Mesenchymal stem cell (in vitro differentiated cells and primary cell): ENCODE measurements at regions not wholly inside any gene's neighbourhood (a gene's known extent, or its start where the extent isn't known, plus 50 kb on each side); places are given as distances from the start of the nearest gene placed in this dataset.
A peak's percentile ranks its signal among the peaks of the same experiment; 100 is the strongest.

ENCODE experiments used
- DNase-seq: peaks from one replicate; pipeline ENCODE4 v3.0.0-alpha.2; 2013
- H2AFZ ChIP-seq: one replicate; pipeline ENCODE4 v1.6.1; 2013; ENCODE audit warnings: low read depth, mild to moderate bottlenecking, control low read depth, inconsistent platforms, low read length, moderate library complexity
- H2AK5ac ChIP-seq: 2 replicates; pipeline ENCODE4 v1.6.1; 2013; ENCODE audit warnings: low read length, moderate library complexity, mild to moderate bottlenecking, inconsistent platforms; ENCODE audit not compliant: severe bottlenecking
- H2BK120ac ChIP-seq: one replicate; pipeline ENCODE4 v1.6.1; 2013; ENCODE audit warnings: low read depth, mild to moderate bottlenecking, inconsistent platforms, low read length, moderate library complexity
- H2BK12ac ChIP-seq, 2 experiments: one replicate each; pipeline ENCODE4 v1.6.1; 2013; ENCODE audit warnings: inconsistent platforms in 2 of 2, low read length in 2 of 2, mild to moderate bottlenecking in 2 of 2, moderate library complexity in 2 of 2, control low read depth in 1 of 2
- H2BK15ac ChIP-seq: one replicate; pipeline ENCODE4 v1.6.1; 2013; ENCODE audit warnings: mild to moderate bottlenecking, low read depth, inconsistent platforms; ENCODE audit not compliant: poor library complexity, severe bottlenecking
- H2BK5ac ChIP-seq: 2 replicates; pipeline ENCODE4 v1.6.1; 2013; ENCODE audit warnings: low read depth, mild to moderate bottlenecking, low read length, control low read depth, inconsistent platforms; ENCODE audit not compliant: poor library complexity, severe bottlenecking
- H3K14ac ChIP-seq, 2 experiments: one replicate each; pipeline ENCODE4 v1.6.1; 2013; ENCODE audit warnings: inconsistent platforms in 2 of 2, low read length in 2 of 2, control low read depth in 1 of 2, mild to moderate bottlenecking in 1 of 2, moderate library complexity in 1 of 2
- H3K18ac ChIP-seq, 2 experiments: one replicate each; pipeline ENCODE4 v1.6.1; 2013; ENCODE audit warnings: inconsistent platforms in 2 of 2, low read length in 2 of 2, control low read depth in 1 of 2, low read depth in 1 of 2, mild to moderate bottlenecking in 1 of 2
- H3K23ac ChIP-seq, 2 experiments: one replicate each; pipeline ENCODE4 v1.6.1; 2013; ENCODE audit warnings: inconsistent platforms in 2 of 2, low read length in 2 of 2, mild to moderate bottlenecking in 2 of 2, moderate library complexity in 2 of 2, control low read depth in 1 of 2
- H3K27ac ChIP-seq: 2 replicates; pipeline ENCODE4 v1.5.1; 2013; ENCODE audit warnings: mild to moderate bottlenecking, moderate library complexity, low read length, control low read depth, inconsistent platforms; ENCODE audit not compliant: poor library complexity, severe bottlenecking
- H3K27me3 ChIP-seq, 2 experiments: 2 replicates each; pipeline versions ENCODE4 v1.6.1 to v1.7.0; 2013; ENCODE audit warnings: low read length in 2 of 2, mild to moderate bottlenecking in 2 of 2, moderate library complexity in 2 of 2, control low read depth in 1 of 2, inconsistent platforms in 1 of 2; ENCODE audit not compliant: control insufficient read depth in 1 of 2, insufficient read depth in 1 of 2
- H3K36me3 ChIP-seq, 2 experiments: 2 replicates each; pipeline versions ENCODE4 v1.6.1 to v1.7.0; 2013; ENCODE audit warnings: low read length in 2 of 2, control low read depth in 1 of 2, inconsistent platforms in 1 of 2, low read depth in 1 of 2, mild to moderate bottlenecking in 1 of 2; ENCODE audit not compliant: insufficient read depth in 2 of 2, control insufficient read depth in 1 of 2
- H3K4ac ChIP-seq, 2 experiments: one replicate each; pipeline ENCODE4 v1.6.1; 2013; ENCODE audit warnings: inconsistent platforms in 2 of 2, low read length in 2 of 2, mild to moderate bottlenecking in 2 of 2, moderate library complexity in 2 of 2, control low read depth in 1 of 2, low read depth in 1 of 2
- H3K4me1 ChIP-seq: 2 replicates; pipeline ENCODE4 v1.6.1; 2013; ENCODE audit warnings: low read depth, low read length, control low read depth; ENCODE audit not compliant: control insufficient read depth, insufficient read depth
- H3K4me2 ChIP-seq: 2 replicates; pipeline ENCODE4 v1.6.1; 2013; ENCODE audit warnings: low read length, mild to moderate bottlenecking, inconsistent platforms; ENCODE audit not compliant: poor library complexity, severe bottlenecking
- H3K4me3 ChIP-seq, 2 experiments: 2 replicates each; pipeline versions ENCODE4 v1.5.1 to v1.7.0; 2013; ENCODE audit warnings: low read length in 2 of 2, mild to moderate bottlenecking in 2 of 2, control low read depth in 1 of 2, low read depth in 1 of 2; ENCODE audit not compliant: insufficient read depth in 1 of 2
- H3K79me1 ChIP-seq: replicated peaks from 2 replicates; pipeline ENCODE4 v1.6.1; 2013; ENCODE audit warnings: mild to moderate bottlenecking, control low read depth, low read length, inconsistent platforms; ENCODE audit not compliant: poor library complexity, severe bottlenecking
- H3K9ac ChIP-seq: 2 replicates; pipeline ENCODE4 v1.7.0; 2013; ENCODE audit warnings: mild to moderate bottlenecking, low read length, moderate library complexity
- H3K9me3 ChIP-seq: 2 replicates; pipeline ENCODE4 v1.7.0; 2013; ENCODE audit warnings: mild to moderate bottlenecking, low read length; ENCODE audit not compliant: control insufficient read depth
- H4K8ac ChIP-seq: one replicate; pipeline ENCODE4 v1.6.1; 2013; ENCODE audit warnings: inconsistent platforms, mild to moderate bottlenecking, low read length, moderate library complexity
- H4K91ac ChIP-seq: one replicate; pipeline ENCODE4 v1.6.1; 2013; ENCODE audit warnings: mild to moderate bottlenecking, low read length, inconsistent platforms
- WGBS: methylation state at CpG from one replicate; pipeline ENCODE4 v1.1.7; 2013; ENCODE audit warnings: mixed read lengths; 5-methylcytosine and 5-hydroxymethylcytosine counted together

- no peak overlapping the region for H4K91ac ChIP-seq
- H2BK120ac ChIP-seq = no peak overlapping the region
- no peaks in the 10 kb centered on the region for H3K27me3 ChIP-seq
- H3K4ac ChIP-seq = no peak overlapping the region
- no peaks in the 10 kb centered on the region for H3K79me1 ChIP-seq
- H3K4me2 ChIP-seq = no peak overlapping the region
- H4K8ac ChIP-seq = peak overlapping the region; percentile 41
- H3K4me3 ChIP-seq = no peak overlapping the region
- no peak overlapping the region for H3K14ac ChIP-seq
- peaks cover 8% of the 10 kb centered on the region for H3K9me3 ChIP-seq
- no peak overlapping the region for H2AK5ac ChIP-seq
- H3K36me3 ChIP-seq = no peaks in the 10 kb centered on the region
- no peak overlapping the region for H3K9ac ChIP-seq
- DNase-seq = peak; percentile 80
- H2AFZ ChIP-seq = no peak overlapping the region
- H3K27ac ChIP-seq = no peak overlapping the region
- no peaks in the 10 kb centered on the region for H3K4me1 ChIP-seq
- no peak overlapping the region for H2BK15ac ChIP-seq
- H2BK12ac ChIP-seq = peak overlapping the region in 1 of 2 experiments; percentile 84
- H3K23ac ChIP-seq = no peak overlapping the region
- no peak overlapping the region for H2BK5ac ChIP-seq
- H3K18ac ChIP-seq = no peak overlapping the region
- 35% methylated on average over 5 of the region's 5 CpGs for WGBS
Observed at GRCh38 chr5:130549884-130550561, 615.0 kb downstream of the HINT1 start.

- no peak overlapping the region for H2BK12ac ChIP-seq
- no peaks in the 10 kb centered on the region for H3K4me1 ChIP-seq
- H3K4me3 ChIP-seq = no peak overlapping the region
- DNase-seq = no peak
- H3K14ac ChIP-seq = no peak overlapping the region
- H4K91ac ChIP-seq = no peak overlapping the region
- H3K27ac ChIP-seq = no peak overlapping the region
- no peaks in the 10 kb centered on the region for H3K27me3 ChIP-seq
- no peak overlapping the region for H4K8ac ChIP-seq
- H3K9ac ChIP-seq = no peak overlapping the region
- H2AFZ ChIP-seq = no peak overlapping the region
- no peak overlapping the region for H2BK15ac ChIP-seq
- no peak overlapping the region for H2BK120ac ChIP-seq
- H3K4ac ChIP-seq = no peak overlapping the region
- no peak overlapping the region for H3K18ac ChIP-seq
- no peaks in the 10 kb centered on the region for H3K79me1 ChIP-seq
- no peak overlapping the region for H3K23ac ChIP-seq
- no peak overlapping the region for H2AK5ac ChIP-seq
- 67% methylated on average over 1 of the region's 1 CpG for WGBS
- no peak overlapping the region for H2BK5ac ChIP-seq
- H3K36me3 ChIP-seq = no peaks in the 10 kb centered on the region
- peaks cover 31% of the 10 kb centered on the region for H3K9me3 ChIP-seq
- H3K4me2 ChIP-seq = no peak overlapping the region
Observed at GRCh38 chr5:130546211-130546610, 618.8 kb downstream of the HINT1 start.

DNA sequence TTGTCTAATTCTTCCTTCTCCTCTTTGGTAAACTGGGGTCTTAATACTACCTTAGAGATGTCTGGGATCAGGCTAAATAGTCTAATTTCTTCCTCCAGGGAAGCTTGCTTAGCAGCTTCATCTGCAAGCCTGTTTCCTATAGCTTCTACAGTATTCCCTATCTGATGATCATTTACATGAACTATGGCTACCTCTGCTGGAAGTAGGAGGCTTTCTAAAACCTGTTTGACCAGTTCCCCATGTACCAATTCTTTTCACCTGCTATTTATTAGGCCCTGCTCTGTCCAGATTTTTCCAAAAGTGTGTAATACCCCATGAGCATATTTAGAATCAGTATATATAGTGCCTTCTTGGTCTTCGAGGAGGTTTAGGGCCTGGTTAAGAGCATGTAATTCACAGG is 619.8 kb downstream of the HINT1 start:
- WGBS = no CpG with 5 or more reads among the region's 1 CpG
- H3K9ac ChIP-seq = no peak overlapping the region
- peaks cover 31% of the 10 kb centered on the region for H3K9me3 ChIP-seq

GRCh38 chr5:130541617-130542221 is 623.3 kb downstream of the HINT1 start:
- H3K79me1 ChIP-seq = no peaks in the 10 kb centered on the region
- H3K27ac ChIP-seq = no peak overlapping the region
- peak; percentile 49 for DNase-seq
- no peak overlapping the region for H3K4me3 ChIP-seq
- H3K4me2 ChIP-seq = no peak overlapping the region
- no peak overlapping the region for H3K14ac ChIP-seq
- no peak overlapping the region for H4K8ac ChIP-seq
- H2BK15ac ChIP-seq = no peak overlapping the region
- no peaks in the 10 kb centered on the region for H3K36me3 ChIP-seq
- no peak overlapping the region for H3K23ac ChIP-seq
- H4K91ac ChIP-seq = no peak overlapping the region
- H2AFZ ChIP-seq = no peak overlapping the region
- no peak overlapping the region for H2AK5ac ChIP-seq
- 75% methylated on average over 2 of the region's 3 CpGs for WGBS
- H3K9me3 ChIP-seq = peaks cover 31% of the 10 kb centered on the region
- H2BK120ac ChIP-seq = no peak overlapping the region
- no peak overlapping the region for H2BK5ac ChIP-seq
- H3K27me3 ChIP-seq = no peaks in the 10 kb centered on the region
- no peak overlapping the region for H3K9ac ChIP-seq
- no peak overlapping the region for H2BK12ac ChIP-seq
- no peaks in the 10 kb centered on the region for H3K4me1 ChIP-seq
- H3K18ac ChIP-seq = no peak overlapping the region
- H3K4ac ChIP-seq = no peak overlapping the region

More for the DNA sequence above, 619.8 kb downstream of the HINT1 start:
- Histone ChIP-seq H3K36me3 (no peaks in the 10 kb centered on the region), H3K79me1 (no peaks in the 10 kb centered on the region), H3K27me3 (no peaks in the 10 kb centered on the region), H3K4ac (no peak overlapping the region), H2BK5ac (no peak overlapping the region), H2BK12ac (no peak overlapping the region), H3K23ac (no peak overlapping the region), H2AFZ (no peak overlapping the region), H2AK5ac (no peak overlapping the region), H4K91ac (no peak overlapping the region), H3K18ac (no peak overlapping the region), H2BK120ac (no peak overlapping the region), H3K27ac (no peak overlapping the region), H3K4me3 (no peak overlapping the region), H2BK15ac (no peak overlapping the region), H3K14ac (no peak overlapping the region), H3K4me1 (no peaks in the 10 kb centered on the region), H4K8ac (no peak overlapping the region), H3K4me2 (no peak overlapping the region)
- DNase-seq = no peak
